ENCODE measurements at regions not wholly inside any gene's neighbourhood (a gene's known extent, or its start where the extent isn't known, plus 50 kb on each side); places are given as distances from the start of the nearest gene placed in this dataset.

- DNase-seq: no peak
Measured at GRCh38 chr10:2130705-2131305, 393.5 kb upstream of the ADARB2 start.

- no peak for DNase-seq
Measured at GRCh38 chr10:2128991-2129390, 391.7 kb upstream of the ADARB2 start.

GRCh38 chr10:2124135-2124534, 386.8 kb upstream of the ADARB2 start:
- no peak for DNase-seq

- DNase-seq: no peak
Measured at GRCh38 chr10:2122431-2123124, 385.3 kb upstream of the ADARB2 start.

- no peak for DNase-seq
Measured at GRCh38 chr10:2121929-2122328, 384.6 kb upstream of the ADARB2 start.

- no peak for DNase-seq
Measured at GRCh38 chr10:2121315-2121714, 384.0 kb upstream of the ADARB2 start.

GRCh38 chr10:2120746-2121145, 383.4 kb upstream of the ADARB2 start:
- DNase-seq: no peak

GRCh38 chr10:2119316-2119715, 382.0 kb upstream of the ADARB2 start:
- DNase-seq: no peak

- DNase-seq: no peak
Measured at GRCh38 chr10:2118201-2118600, 380.9 kb upstream of the ADARB2 start.

GRCh38 chr10:2117641-2118040, 380.3 kb upstream of the ADARB2 start:
- DNase-seq: no peak

GRCh38 chr10:2111965-2112364, 374.6 kb upstream of the ADARB2 start:
- no peak for DNase-seq

GRCh38 chr10:2108496-2108895, 371.2 kb upstream of the ADARB2 start:
- DNase-seq: no peak

- no peak for DNase-seq
Measured at GRCh38 chr10:2106641-2107040, 369.3 kb upstream of the ADARB2 start.

- no peak for DNase-seq
Measured at GRCh38 chr10:2099321-2099720, 362.0 kb upstream of the ADARB2 start.

GRCh38 chr10:2097937-2098336, 360.6 kb upstream of the ADARB2 start:
- no peak for DNase-seq

GRCh38 chr10:2094171-2094570, 356.8 kb upstream of the ADARB2 start:
- no peak for DNase-seq

- DNase-seq: no peak
Measured at GRCh38 chr10:2083591-2083990, 346.3 kb upstream of the ADARB2 start.

- DNase-seq: no peak
Measured at GRCh38 chr10:2081501-2081900, 344.2 kb upstream of the ADARB2 start.

GRCh38 chr10:2079603-2080078, 342.3 kb upstream of the ADARB2 start:
- DNase-seq: no peak

- no peak for DNase-seq
Measured at GRCh38 chr10:2077231-2077630, 339.9 kb upstream of the ADARB2 start.

- no peak for DNase-seq
Measured at GRCh38 chr10:2076528-2076927, 339.2 kb upstream of the ADARB2 start.

GRCh38 chr10:2067015-2067414, 329.7 kb upstream of the ADARB2 start:
- no peak for DNase-seq

- no peak for DNase-seq
Measured at GRCh38 chr10:2054728-2055127, 317.4 kb upstream of the ADARB2 start.

GRCh38 chr10:2053805-2054204, 316.5 kb upstream of the ADARB2 start:
- no peak for DNase-seq

GRCh38 chr10:2051108-2051507, 313.8 kb upstream of the ADARB2 start:
- no peak for DNase-seq
